Smooth muscle cell (in vitro differentiated cells): ENCODE measurements at regions not wholly inside any gene's neighbourhood (a gene's known extent, or its start where the extent isn't known, plus 50 kb on each side); places are given as distances from the start of the nearest gene placed in this dataset.

Experiments
- DNase-seq: peaks from one replicate; lab custom pipeline; 2025; ENCODE audit not compliant: unreplicated experiment; lab: John Stamatoyannopoulos, UW
- H2AFZ ChIP-seq: fragments of 200-600 bp; sonication (generic); 2 replicates; pipeline ENCODE4 v1.6.0; 2016; ENCODE audit warnings: antibody characterized with exemption, low read depth, mild to moderate bottlenecking
- H3F3A ChIP-seq: fragments of 200-600 bp; sonication (generic); 2 replicates; pipeline ENCODE4 v1.6.0; 2017; ENCODE audit warnings: antibody characterized with exemption, low read depth
- H3K27ac ChIP-seq: fragments of 200-600 bp; sonication (generic); 2 replicates; pipeline ENCODE4 v1.5.1; 2016; ENCODE audit warnings: low read depth, mild to moderate bottlenecking
- H3K27me3 ChIP-seq: fragments of 200-600 bp; sonication (generic); 2 replicates; pipeline ENCODE4 v1.6.1; 2016; ENCODE audit warnings: low read depth, mild to moderate bottlenecking
- H3K36me3 ChIP-seq: fragments of 200-600 bp; sonication (generic); 2 replicates; pipeline ENCODE4 v1.5.1; 2016; ENCODE audit warnings: low read depth
- H3K4me1 ChIP-seq: fragments of 200-600 bp; sonication (generic); 2 replicates; pipeline ENCODE4 v1.5.1; 2016; ENCODE audit warnings: low read depth
- H3K4me2 ChIP-seq: fragments of 200-600 bp; sonication (generic); 2 replicates; pipeline ENCODE4 v1.6.0; 2016; ENCODE audit warnings: mild to moderate bottlenecking
- H3K4me3 ChIP-seq: fragments of 200-600 bp; sonication (generic); 2 replicates; pipeline ENCODE4 v1.5.1; 2016; ENCODE audit warnings: mild to moderate bottlenecking
- H3K79me2 ChIP-seq: fragments of 200-600 bp; sonication (generic); 2 replicates; pipeline ENCODE4 v1.6.0; 2016; ENCODE audit warnings: low read depth, mild to moderate bottlenecking
- H3K9ac ChIP-seq: fragments of 200-600 bp; sonication (generic); 2 replicates; pipeline ENCODE4 v1.6.0; 2016; ENCODE audit warnings: low read depth
- H3K9me3 ChIP-seq: fragments of 200-600 bp; sonication (generic); replicated peaks from 2 replicates; pipeline ENCODE4 v1.5.1; 2016; ENCODE audit warnings: low read depth
- H4K20me1 ChIP-seq: fragments of 200-600 bp; sonication (generic); 2 replicates; pipeline ENCODE4 v1.6.0; 2016; ENCODE audit warnings: low read depth
- WGBS: methylation state at CpG from one replicate; pipeline ENCODE4 v1.1.7; 2016; ENCODE audit warnings: low lambda C conversion rate; 5-methylcytosine and 5-hydroxymethylcytosine counted together
- TF ChIP-seq, protein P1 (sequence below): fragments of 200-600 bp; sonication (generic); IDR thresholded peaks from 2 replicates; pipeline ENCODE4 v1.5.1; 2017; ENCODE audit warnings: borderline replicate concordance, mild to moderate bottlenecking, antibody characterized with exemption; ENCODE audit not compliant: insufficient read depth, poor library complexity, severe bottlenecking

- no peaks in the 10 kb centered on the region for H3F3A ChIP-seq
- H3K27me3 ChIP-seq = no peaks in the 10 kb centered on the region
- no peak overlapping the region for H3K9ac ChIP-seq
- H2AFZ ChIP-seq = no peak overlapping the region
- H3K4me2 ChIP-seq = no peak overlapping the region
- H3K27ac ChIP-seq = no peak overlapping the region
- TF ChIP-seq, protein P1, sequence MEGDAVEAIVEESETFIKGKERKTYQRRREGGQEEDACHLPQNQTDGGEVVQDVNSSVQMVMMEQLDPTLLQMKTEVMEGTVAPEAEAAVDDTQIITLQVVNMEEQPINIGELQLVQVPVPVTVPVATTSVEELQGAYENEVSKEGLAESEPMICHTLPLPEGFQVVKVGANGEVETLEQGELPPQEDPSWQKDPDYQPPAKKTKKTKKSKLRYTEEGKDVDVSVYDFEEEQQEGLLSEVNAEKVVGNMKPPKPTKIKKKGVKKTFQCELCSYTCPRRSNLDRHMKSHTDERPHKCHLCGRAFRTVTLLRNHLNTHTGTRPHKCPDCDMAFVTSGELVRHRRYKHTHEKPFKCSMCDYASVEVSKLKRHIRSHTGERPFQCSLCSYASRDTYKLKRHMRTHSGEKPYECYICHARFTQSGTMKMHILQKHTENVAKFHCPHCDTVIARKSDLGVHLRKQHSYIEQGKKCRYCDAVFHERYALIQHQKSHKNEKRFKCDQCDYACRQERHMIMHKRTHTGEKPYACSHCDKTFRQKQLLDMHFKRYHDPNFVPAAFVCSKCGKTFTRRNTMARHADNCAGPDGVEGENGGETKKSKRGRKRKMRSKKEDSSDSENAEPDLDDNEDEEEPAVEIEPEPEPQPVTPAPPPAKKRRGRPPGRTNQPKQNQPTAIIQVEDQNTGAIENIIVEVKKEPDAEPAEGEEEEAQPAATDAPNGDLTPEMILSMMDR = no peak
- no peaks in the 10 kb centered on the region for H3K36me3 ChIP-seq
- H3K4me1 ChIP-seq = no peaks in the 10 kb centered on the region
- WGBS = 91% methylated on average over 4 of the region's 4 CpGs
- H3K79me2 ChIP-seq = no peaks in the 10 kb centered on the region
- DNase-seq = no peak
- H3K9me3 ChIP-seq = no peaks in the 10 kb centered on the region
- no peak overlapping the region for H3K4me3 ChIP-seq
- no peaks in the 10 kb centered on the region for H4K20me1 ChIP-seq
Measured at GRCh38 chr5:110038297-110038997, 348.7 kb downstream of the MAN2A1 start.

- TF ChIP-seq, protein P1 = no peak
- Histone ChIP-seq H3K4me3 (no peak overlapping the region), H3K79me2 (no peaks in the 10 kb centered on the region), H3K4me1 (no peaks in the 10 kb centered on the region), H3K36me3 (no peaks in the 10 kb centered on the region), H3K27me3 (no peaks in the 10 kb centered on the region), H3F3A (no peaks in the 10 kb centered on the region), H3K27ac (no peak overlapping the region), H3K9me3 (no peaks in the 10 kb centered on the region), H3K9ac (no peak overlapping the region), H3K4me2 (no peak overlapping the region), H4K20me1 (no peaks in the 10 kb centered on the region), H2AFZ (no peak overlapping the region)
- no peak for DNase-seq
- WGBS = 89% methylated on average over 2 of the region's 2 CpGs
Measured at GRCh38 chr5:110040178-110040577, 350.5 kb downstream of the MAN2A1 start.

DNA sequence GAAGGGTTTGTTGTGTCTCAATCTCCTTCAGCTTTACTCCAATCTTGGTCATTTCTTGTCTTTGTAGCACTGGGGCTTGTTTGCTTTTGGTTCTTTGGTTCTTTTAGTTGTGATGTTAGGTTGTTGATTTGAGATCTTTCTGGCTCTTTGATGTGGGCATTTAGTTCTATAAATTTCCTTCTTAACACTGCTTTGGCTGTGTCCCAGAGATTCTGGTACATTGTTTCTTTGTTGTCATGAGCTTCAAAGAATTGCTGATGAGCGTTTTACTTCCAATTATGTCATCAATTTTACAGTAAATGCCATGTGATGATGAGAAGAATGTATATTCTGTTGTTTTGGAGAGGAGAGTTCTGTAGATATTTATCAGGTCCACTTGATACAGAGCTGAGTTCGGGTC, 353.3 kb downstream of the MAN2A1 start:
- Histone ChIP-seq H3K9me3 (no peaks in the 10 kb centered on the region), H3F3A (no peaks in the 10 kb centered on the region), H3K4me2 (no peak overlapping the region), H3K4me1 (no peaks in the 10 kb centered on the region), H3K79me2 (no peaks in the 10 kb centered on the region), H3K27me3 (no peaks in the 10 kb centered on the region), H3K4me3 (no peak overlapping the region), H3K36me3 (no peaks in the 10 kb centered on the region), H4K20me1 (no peaks in the 10 kb centered on the region), H2AFZ (no peak overlapping the region), H3K27ac (no peak overlapping the region), H3K9ac (no peak overlapping the region)
- TF ChIP-seq, protein P1 = no peak
- DNase-seq = no peak
- WGBS = 82% methylated on average over 2 of the region's 2 CpGs

DNA sequence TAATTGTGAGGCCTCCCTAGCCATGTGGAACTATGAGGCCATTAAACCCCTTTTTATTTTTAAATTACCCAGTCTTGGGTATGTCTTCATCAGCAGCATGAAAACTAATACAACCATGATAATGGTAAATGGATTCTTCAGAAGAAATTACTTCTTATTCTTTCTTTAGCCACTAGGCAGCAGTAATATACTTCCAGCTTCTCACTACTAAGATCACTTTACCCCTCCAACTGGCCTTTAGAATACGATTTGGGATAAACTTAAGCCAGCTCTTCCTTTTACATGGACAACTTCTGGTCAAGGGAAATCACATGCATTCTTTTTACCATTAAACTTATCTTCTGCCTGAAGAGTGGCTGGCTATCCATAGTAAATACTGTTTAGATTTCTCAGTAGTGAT, 355.4 kb downstream of the MAN2A1 start:
- TF ChIP-seq, protein P1 = peak; percentile 8
- H3K9me3 ChIP-seq = no peaks in the 10 kb centered on the region
- H3K79me2 ChIP-seq = no peaks in the 10 kb centered on the region
- no peak overlapping the region for H3K4me2 ChIP-seq
- no peak for DNase-seq
- no peaks in the 10 kb centered on the region for H4K20me1 ChIP-seq
- 16% methylated on average over 1 of the region's 1 CpG for WGBS
- no peak overlapping the region for H3K9ac ChIP-seq
- no peaks in the 10 kb centered on the region for H3K27me3 ChIP-seq
- H3K36me3 ChIP-seq = no peaks in the 10 kb centered on the region
- H2AFZ ChIP-seq = no peak overlapping the region
- H3K4me1 ChIP-seq = peaks cover 7% of the 10 kb centered on the region
- no peak overlapping the region for H3K27ac ChIP-seq
- no peak overlapping the region for H3K4me3 ChIP-seq
- H3F3A ChIP-seq = no peaks in the 10 kb centered on the region
